ENCODE measurements at regions not wholly inside any gene's neighbourhood (a gene's known extent, or its start where the extent isn't known, plus 50 kb on each side); places are given as distances from the start of the nearest gene placed in this dataset.

DNA sequence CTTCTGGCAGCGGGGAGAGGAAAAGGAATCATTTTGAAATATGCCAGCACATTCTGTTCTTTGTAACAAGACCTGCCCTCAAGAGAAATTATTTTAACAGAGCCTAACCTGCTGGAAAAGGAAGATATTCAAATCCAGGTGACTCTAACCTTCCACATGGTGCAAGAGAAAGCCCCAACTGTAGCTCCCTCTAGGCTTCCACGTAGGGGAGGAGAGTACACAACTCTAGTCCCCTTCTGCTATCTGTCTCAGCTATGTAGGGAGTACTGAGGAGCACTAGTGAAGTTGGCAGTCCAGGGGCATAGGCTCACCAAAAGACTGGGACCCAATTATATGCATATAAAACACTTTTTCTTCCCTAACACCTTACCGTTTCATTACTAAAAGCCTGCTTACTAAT is 82.2 kb upstream of the SIX3 start:
- TF ChIP-seq, protein P1, sequence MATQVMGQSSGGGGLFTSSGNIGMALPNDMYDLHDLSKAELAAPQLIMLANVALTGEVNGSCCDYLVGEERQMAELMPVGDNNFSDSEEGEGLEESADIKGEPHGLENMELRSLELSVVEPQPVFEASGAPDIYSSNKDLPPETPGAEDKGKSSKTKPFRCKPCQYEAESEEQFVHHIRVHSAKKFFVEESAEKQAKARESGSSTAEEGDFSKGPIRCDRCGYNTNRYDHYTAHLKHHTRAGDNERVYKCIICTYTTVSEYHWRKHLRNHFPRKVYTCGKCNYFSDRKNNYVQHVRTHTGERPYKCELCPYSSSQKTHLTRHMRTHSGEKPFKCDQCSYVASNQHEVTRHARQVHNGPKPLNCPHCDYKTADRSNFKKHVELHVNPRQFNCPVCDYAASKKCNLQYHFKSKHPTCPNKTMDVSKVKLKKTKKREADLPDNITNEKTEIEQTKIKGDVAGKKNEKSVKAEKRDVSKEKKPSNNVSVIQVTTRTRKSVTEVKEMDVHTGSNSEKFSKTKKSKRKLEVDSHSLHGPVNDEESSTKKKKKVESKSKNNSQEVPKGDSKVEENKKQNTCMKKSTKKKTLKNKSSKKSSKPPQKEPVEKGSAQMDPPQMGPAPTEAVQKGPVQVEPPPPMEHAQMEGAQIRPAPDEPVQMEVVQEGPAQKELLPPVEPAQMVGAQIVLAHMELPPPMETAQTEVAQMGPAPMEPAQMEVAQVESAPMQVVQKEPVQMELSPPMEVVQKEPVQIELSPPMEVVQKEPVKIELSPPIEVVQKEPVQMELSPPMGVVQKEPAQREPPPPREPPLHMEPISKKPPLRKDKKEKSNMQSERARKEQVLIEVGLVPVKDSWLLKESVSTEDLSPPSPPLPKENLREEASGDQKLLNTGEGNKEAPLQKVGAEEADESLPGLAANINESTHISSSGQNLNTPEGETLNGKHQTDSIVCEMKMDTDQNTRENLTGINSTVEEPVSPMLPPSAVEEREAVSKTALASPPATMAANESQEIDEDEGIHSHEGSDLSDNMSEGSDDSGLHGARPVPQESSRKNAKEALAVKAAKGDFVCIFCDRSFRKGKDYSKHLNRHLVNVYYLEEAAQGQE (IDR thresholded peaks at IDR 0.05; ENCODE audit: low read depth), result no peak
- TF ChIP-seq RAD21 (IDR thresholded peaks at IDR 0.05; ENCODE audit: low read depth) (no peak), EZH2phosphoT487 (IDR thresholded peaks at IDR 0.05; ENCODE audit: borderline replicate concordance) (no peak), ELF1 (IDR thresholded peaks at IDR 0.05; ENCODE audit: borderline replicate concordance, low read depth) (no peak), YY1 (IDR thresholded peaks at IDR 0.05; ENCODE audit: extremely low read depth, insufficient replicate concordance, low read depth, low read length) (no peak), ZNF274 (IDR thresholded peaks at IDR 0.05; ENCODE audit: low read depth, low read length) (no peak), EZH2 (IDR thresholded peaks at IDR 0.05) (no peak), SRF (IDR thresholded peaks at IDR 0.05; ENCODE audit: low read depth) (no peak)
- TF ChIP-seq, protein P2, sequence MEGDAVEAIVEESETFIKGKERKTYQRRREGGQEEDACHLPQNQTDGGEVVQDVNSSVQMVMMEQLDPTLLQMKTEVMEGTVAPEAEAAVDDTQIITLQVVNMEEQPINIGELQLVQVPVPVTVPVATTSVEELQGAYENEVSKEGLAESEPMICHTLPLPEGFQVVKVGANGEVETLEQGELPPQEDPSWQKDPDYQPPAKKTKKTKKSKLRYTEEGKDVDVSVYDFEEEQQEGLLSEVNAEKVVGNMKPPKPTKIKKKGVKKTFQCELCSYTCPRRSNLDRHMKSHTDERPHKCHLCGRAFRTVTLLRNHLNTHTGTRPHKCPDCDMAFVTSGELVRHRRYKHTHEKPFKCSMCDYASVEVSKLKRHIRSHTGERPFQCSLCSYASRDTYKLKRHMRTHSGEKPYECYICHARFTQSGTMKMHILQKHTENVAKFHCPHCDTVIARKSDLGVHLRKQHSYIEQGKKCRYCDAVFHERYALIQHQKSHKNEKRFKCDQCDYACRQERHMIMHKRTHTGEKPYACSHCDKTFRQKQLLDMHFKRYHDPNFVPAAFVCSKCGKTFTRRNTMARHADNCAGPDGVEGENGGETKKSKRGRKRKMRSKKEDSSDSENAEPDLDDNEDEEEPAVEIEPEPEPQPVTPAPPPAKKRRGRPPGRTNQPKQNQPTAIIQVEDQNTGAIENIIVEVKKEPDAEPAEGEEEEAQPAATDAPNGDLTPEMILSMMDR (IDR thresholded peaks at IDR 0.05 in 2 of 3, conservative IDR thresholded peaks at IDR 0.05 in 1 of 3; ENCODE audit: borderline replicate concordance in 1 of 3, insufficient read depth in 1 of 3, low read depth in 2 of 3, low read length in 2 of 3), result no peak
- TF ChIP-seq, protein P3, sequence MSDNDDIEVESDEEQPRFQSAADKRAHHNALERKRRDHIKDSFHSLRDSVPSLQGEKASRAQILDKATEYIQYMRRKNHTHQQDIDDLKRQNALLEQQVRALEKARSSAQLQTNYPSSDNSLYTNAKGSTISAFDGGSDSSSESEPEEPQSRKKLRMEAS (IDR thresholded peaks at IDR 0.05), result no peak
- TF ChIP-seq, protein P4, sequence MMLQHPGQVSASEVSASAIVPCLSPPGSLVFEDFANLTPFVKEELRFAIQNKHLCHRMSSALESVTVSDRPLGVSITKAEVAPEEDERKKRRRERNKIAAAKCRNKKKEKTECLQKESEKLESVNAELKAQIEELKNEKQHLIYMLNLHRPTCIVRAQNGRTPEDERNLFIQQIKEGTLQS (IDR thresholded peaks at IDR 0.05), result no peak
